Cardiac fibroblast (primary cell): ENCODE measurements at regions not wholly inside any gene's neighbourhood (a gene's known extent, or its start where the extent isn't known, plus 50 kb on each side); places are given as distances from the start of the nearest gene placed in this dataset.
A peak's percentile ranks its signal among the peaks of the same experiment; 100 is the strongest.

Experiments
- DNase-seq, 2 donors: peaks; one replicate each; pipeline versions ENCODE4 v3.0.0 to v3.0.0-alpha.2; 2010; ENCODE audit warnings: low read depth in 2 of 2
- H3K4me3 ChIP-seq, 2 donors: replicated peaks in 1 of 2; 1 replicate in 1 of 2; 2 replicates in 1 of 2; pipeline ENCODE4 v1.5.1; 2011; ENCODE audit warnings: low read depth in 2 of 2, low read length in 2 of 2, mild to moderate bottlenecking in 2 of 2, moderate library complexity in 1 of 2
- TF ChIP-seq, protein P1 (sequence below): IDR thresholded peaks from one replicate; pipeline ENCODE4 v1.5.1; 2011; ENCODE audit warnings: low read depth, mild to moderate bottlenecking, low read length, inconsistent platforms

DNA sequence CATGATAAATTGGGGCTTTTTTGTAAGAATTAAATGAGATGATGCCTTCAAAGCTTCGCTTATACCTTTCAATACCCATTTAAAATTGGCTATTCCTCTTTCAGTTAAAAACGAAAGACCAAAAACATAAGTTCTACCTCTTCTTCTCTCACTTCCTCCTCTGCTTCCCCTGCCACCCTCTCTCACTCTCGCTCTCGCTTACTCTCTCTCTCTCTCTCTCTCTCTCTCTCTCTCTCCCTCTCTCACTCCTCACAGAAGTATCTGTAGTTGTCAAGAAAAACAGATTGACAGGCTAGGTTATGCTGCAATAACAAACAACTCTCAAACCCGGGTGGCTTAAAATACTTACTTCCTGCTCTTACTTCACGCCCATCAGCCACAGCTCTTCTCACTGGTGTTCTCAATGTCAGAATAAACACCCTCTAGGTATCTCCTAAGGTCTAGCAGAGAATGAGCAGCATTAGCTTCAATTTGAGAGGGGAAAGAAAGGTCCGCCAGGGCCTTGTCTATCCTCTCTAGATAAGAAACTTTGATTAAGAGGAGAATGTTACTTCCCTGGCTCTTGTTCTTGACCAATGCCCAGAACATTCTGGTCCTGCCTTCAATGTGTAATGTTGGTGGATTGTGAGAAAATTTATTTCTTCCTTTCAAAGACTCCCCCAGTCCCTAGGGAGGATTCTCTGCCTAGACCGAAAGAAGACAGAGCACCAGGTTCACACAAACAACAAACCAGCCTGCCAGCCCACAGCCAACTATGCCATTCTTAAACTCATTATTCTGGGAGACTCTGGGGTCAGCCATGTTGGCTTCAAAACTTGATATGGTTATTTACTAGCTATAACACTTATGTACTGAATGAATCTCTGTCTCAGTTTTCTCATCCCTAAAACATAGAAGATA lies 1028.7 kb downstream of the XPNPEP1 start:
- TF ChIP-seq, protein P1, sequence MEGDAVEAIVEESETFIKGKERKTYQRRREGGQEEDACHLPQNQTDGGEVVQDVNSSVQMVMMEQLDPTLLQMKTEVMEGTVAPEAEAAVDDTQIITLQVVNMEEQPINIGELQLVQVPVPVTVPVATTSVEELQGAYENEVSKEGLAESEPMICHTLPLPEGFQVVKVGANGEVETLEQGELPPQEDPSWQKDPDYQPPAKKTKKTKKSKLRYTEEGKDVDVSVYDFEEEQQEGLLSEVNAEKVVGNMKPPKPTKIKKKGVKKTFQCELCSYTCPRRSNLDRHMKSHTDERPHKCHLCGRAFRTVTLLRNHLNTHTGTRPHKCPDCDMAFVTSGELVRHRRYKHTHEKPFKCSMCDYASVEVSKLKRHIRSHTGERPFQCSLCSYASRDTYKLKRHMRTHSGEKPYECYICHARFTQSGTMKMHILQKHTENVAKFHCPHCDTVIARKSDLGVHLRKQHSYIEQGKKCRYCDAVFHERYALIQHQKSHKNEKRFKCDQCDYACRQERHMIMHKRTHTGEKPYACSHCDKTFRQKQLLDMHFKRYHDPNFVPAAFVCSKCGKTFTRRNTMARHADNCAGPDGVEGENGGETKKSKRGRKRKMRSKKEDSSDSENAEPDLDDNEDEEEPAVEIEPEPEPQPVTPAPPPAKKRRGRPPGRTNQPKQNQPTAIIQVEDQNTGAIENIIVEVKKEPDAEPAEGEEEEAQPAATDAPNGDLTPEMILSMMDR = no peak
- DNase-seq = no peak

GRCh38 chr10:108877095-108877561 lies 1046.2 kb downstream of the XPNPEP1 start:
- H3K4me3 ChIP-seq = no peak overlapping the region
- peak in 1 of 2 donors; percentile 1 for DNase-seq
- TF ChIP-seq, protein P1 = no peak

More for the DNA sequence above, 1028.7 kb downstream of the XPNPEP1 start:
- no peak overlapping the region for H3K4me3 ChIP-seq

DNA sequence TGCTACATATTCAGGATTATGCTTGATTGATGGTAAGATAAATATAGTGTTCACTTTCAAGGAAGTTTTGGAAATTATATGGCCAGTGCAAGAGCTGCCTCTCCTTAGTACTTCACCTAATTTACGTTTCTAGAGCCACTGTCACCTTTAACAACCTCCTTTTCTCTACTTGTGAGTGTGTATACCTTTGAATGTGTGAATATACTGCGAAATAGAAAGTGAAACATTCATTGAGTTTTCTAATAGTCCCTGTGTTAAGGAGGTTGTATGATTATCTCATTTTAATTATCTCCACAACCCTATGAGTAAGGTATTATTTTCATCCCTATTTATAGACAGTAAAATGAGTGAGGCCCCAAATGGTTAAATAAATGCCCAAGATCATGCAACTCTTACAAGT lies 1050.5 kb downstream of the XPNPEP1 start:
- H3K4me3 ChIP-seq = no peak overlapping the region

GRCh38 chr10:108868881-108869280 lies 1054.4 kb downstream of the XPNPEP1 start:
- DNase-seq = no peak
- no peak overlapping the region for H3K4me3 ChIP-seq
- TF ChIP-seq, protein P1 = no peak

More for the DNA sequence above, 1050.5 kb downstream of the XPNPEP1 start:
- TF ChIP-seq, protein P1 = no peak
- DNase-seq = no peak

- no peak for DNase-seq
- H3K4me3 ChIP-seq = no peak overlapping the region
- TF ChIP-seq, protein P1 = no peak
Measured at GRCh38 chr10:108862676-108863350, 1060.5 kb downstream of the XPNPEP1 start.

DNA sequence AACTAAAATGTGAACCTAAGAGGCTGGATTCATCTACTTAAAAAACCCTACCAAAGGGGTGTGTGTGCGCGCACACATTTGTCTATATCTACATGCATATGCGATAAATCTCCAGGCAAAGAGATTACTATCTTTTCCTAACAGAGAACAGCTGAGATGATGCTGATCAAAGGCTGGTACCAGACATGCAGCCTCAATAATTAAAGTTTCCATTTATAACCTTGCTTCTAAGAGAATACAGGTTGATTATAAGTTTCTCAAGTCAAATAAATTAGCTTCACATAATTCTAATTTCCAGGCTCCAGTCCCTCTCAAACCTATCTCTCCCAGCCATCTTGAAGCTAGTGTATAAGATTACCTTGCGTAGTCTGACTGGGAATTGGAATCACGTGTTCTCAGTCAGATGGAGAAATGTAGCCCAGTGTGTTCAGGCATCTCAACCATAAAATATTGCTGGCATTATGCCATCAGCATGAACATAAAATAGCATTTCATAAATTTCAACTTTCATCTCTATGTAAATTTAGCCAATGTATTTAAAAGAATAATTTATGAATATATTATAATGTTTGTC lies 1062.0 kb downstream of the XPNPEP1 start:
- TF ChIP-seq, protein P1 = no peak
- no peak overlapping the region for H3K4me3 ChIP-seq
- no peak for DNase-seq
